Right ventricle myocardium superior (tissue), 1 donor: ENCODE measurements at regions not wholly inside any gene's neighbourhood (a gene's known extent, or its start where the extent isn't known, plus 50 kb on each side); places are given as distances from the start of the nearest gene placed in this dataset.

ENCODE experiments used
- ATAC-seq: fragments of 200-7000 bp; cut with Tn5 transposase; one replicate; pipeline ENCODE4 v1.9.1; 2020; ENCODE audit warnings: mild to moderate bottlenecking; ENCODE audit not compliant: poor library complexity
- DNase-seq: peaks from one replicate; pipeline ENCODE4 v3.0.0-alpha.2; 2020
- intact Hi-C: fragments of 100-400 bp; cut with DNase I; formaldehyde crosslinking; loops from one replicate; pipeline ENCODE4 v1.11.2; 2022
- donor health status: DM: no; HTN: yes; CAD: no; lungs with severe emphysema.

DNA sequence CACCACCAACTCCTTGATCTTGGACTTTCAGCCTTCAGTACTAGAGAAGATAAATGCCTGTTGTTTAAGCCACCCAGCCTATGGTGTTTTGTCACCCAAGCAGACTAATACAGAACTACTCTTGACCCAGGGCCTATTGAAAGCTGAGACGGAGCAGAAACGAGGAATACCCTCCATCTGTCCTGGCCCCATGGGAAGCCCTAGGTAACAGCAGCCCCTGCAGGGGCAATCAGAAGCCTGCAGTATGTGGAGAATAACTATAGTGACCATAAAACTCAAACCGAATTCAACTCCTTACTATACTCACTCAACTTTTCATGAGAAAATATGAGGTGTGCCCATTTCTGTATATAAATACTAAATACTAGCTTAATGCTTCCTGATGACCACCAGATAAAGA lies 307.4 kb downstream of the NUAK1 start:
- DNase-seq, result no peak
- intact Hi-C loops, result no loop called here
- no peak for ATAC-seq

GRCh38 chr12:105832021-105832420 lies 306.7 kb downstream of the NUAK1 start:
- DNase-seq (no peak), ATAC-seq (no peak)
- intact Hi-C loops, result no loop called here

GRCh38 chr12:105832806-105833205 lies 305.9 kb downstream of the NUAK1 start:
- DNase-seq (no peak), ATAC-seq (no peak)
- intact Hi-C loops, result no loop called here

DNA sequence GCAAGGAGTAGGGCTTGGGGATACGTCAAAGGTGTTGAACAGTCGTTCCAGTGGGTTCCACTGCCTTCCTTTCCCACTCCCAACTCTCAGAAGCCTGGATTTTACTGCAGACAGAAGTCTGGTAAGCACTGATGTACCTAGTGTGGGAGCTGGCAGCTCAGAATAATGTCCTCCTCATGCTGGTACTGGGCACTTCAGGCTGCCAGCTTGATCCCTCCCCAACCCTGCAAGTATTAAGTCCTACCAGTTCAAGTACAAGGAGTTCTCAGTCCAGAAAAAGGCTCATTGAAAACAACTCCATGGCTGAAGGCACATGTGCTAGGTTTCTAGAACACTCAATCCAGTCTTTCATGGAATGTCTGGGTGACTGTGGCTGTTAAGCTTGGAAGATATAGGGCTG lies 304.3 kb downstream of the NUAK1 start:
- ATAC-seq (no peak), DNase-seq (no peak)
- intact Hi-C loops, result no loop called here

GRCh38 chr12:105835580-105836241 lies 303.0 kb downstream of the NUAK1 start:
- intact Hi-C loops, result no loop called here
- no peak for ATAC-seq
- no peak for DNase-seq

GRCh38 chr12:105836242-105836622 lies 302.5 kb downstream of the NUAK1 start:
- ATAC-seq (peak; percentile 71), DNase-seq (no peak)
- intact Hi-C loops, result no loop called here

GRCh38 chr12:105839629-105840127 lies 299.1 kb downstream of the NUAK1 start:
- intact Hi-C loops, result no loop called here
- no peak for ATAC-seq
- no peak for DNase-seq

DNA sequence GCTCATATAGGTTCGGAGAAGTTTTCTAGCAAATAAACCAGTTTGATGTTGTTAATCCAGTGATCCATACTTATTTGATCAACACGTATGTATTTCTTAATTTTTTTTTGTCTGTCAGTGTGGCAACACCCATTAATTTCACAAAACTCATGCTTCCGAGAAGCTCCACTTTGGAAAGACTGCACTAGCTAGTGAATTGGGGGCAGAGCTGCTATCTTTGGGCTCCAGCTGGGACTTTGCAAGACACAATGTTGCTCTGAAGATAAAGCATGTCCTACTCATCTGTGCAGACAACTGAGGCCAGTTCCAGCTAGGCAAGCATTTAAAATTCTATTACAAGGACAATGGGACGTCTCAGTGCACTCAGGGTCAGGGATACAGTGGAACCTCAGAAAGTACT lies 298.4 kb downstream of the NUAK1 start:
- ATAC-seq (no peak), DNase-seq (no peak)
- intact Hi-C loops, result no loop called here

DNA sequence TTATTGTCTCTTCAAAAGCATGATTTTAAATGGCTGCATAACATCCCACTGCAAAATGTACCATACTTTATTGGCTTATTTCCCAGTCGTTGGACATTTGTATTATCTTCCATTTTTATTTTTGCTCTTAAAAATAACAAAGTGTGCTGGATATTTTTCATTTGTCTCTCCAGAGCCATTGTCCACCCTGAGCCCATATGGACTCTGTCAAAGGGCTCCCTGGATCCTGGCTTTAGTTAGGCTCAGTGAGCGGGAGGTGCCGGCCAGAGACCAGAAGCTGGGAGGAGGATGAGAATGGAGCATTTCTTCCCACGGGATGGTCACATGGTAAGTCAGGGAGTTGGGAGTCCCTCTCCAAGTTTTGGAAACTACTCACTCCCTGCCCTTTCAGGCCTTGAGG lies 296.9 kb downstream of the NUAK1 start:
- no peak for DNase-seq
- intact Hi-C loops, result no loop called here

DNA sequence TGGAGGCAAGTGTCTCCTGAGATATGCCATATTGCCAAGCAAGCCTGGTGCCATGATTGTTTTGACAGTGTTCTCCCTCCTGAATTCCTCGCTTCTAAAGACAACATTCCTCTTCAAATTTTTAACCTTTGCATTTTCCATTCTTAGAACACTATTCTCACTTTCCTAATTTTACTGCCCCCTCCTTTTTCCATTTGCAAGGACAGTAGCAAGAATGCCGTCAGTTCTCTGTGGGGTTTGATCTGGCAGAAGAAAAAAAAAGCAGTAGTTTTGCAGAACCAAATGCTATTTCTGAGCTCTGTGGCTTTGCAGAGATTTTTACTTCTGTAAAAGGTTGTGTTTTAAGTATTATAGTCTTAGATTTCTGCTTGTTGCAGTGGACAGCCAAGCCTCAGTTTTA lies 295.2 kb downstream of the NUAK1 start:
- DNase-seq (no peak), ATAC-seq (no peak)
- intact Hi-C loops, result no loop called here

More for the DNA sequence above, 296.9 kb downstream of the NUAK1 start:
- ATAC-seq, result peak; percentile 36

DNA sequence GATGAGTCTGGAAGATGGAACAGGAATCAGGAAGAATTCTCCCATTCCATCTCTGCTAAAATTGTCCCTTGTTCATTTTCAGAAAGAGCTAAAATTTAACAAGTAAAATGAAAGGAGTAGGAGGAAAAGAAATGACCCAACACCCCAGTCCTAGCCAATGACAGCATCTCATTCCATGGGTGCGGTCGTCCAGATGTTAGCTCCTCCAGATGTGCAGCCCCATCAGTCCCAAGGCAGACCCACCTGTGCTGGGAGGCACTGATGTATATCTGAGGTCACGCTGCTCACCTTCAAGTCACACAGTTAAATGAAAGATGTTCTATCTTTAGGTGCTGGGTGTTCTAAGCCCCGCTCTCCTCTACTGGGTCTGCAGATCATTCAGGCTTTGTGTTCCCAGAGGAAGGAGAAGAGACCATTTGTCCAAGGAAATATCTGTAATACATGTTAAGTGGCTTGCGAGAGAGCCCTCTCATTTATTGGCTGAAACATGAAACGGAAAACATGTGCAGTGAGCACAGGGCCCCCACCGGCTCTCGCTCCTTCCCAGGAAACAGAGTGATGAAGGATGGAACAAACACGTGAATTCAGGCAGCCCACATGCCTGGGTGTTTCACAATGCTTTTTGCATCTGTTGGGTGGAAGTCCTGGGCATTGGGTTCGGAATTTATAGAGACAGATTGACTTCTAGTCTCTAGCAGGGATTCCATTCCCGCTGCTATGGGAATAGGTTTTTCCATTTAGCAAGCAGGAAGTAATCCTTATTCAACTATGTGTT lies 294.6 kb downstream of the NUAK1 start:
- intact Hi-C loops, result no loop called here
- DNase-seq, result no peak
- no peak for ATAC-seq

GRCh38 chr12:105846331-105846730 lies 292.4 kb downstream of the NUAK1 start:
- DNase-seq, result no peak
- ATAC-seq, result no peak
- intact Hi-C loops, result no loop called here

DNA sequence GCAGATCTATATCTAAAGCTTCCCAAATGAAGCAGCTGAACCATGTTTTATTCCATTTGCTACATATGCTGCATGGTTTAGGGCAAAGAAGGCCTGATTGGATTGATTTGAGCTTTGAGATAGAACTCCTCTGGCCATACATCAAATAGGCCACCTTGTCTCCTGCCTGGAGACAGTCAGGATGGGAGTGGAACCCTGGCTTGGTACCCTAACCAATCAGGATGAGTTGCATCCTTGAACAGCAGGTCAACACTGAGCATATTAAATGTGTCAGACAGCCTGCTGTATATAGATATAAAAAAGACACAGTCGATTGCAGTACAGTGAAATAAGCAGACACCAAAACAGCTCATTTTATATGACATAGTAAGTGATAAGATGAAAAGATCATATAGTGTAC lies 291.7 kb downstream of the NUAK1 start:
- DNase-seq (no peak), ATAC-seq (no peak)
- intact Hi-C loops, result no loop called here

DNA sequence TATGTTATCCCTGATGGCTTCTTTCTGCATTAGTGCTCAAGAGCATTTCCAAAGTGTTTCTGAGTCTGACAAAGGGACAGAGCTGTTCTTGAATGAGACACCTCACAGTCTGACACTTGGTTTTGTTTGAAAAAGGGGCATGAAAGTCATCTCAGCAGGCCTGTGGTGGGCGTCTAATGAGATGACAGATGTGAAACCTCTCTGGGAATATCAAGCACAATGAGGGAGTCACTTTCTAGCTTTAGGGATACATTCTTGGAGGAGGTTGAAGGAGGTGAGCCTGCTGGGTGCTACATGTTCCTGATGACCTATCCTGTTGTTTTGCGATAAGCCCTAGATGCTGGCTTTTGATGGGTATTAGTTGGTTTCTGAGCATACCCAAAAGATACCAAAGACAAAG lies 290.5 kb downstream of the NUAK1 start:
- ATAC-seq (no peak), DNase-seq (no peak)
- intact Hi-C loops, result no loop called here

- ATAC-seq (no peak), DNase-seq (no peak)
- intact Hi-C loops, result no loop called here
Observed at GRCh38 chr12:105850103-105850968, 288.4 kb downstream of the NUAK1 start.

DNA sequence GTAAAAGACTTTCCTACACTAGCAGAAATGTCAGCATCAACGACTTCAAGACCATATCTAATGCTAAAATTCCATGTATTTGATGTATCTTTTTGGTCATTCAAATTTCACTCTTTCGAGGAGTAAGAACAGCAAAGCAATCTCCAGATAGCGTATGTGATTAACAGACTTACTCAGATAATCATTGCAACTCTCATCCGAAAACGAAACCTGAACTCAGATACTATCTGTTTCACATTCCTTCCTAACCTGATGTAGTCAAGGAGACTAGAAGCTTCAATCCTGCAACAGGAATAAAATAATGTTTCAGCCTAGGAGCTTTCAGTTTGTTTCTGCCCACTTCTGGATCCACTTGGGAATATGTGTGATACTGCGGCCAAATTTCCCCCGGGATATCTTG lies 286.3 kb downstream of the NUAK1 start:
- DNase-seq, result no peak
- intact Hi-C loops, result no loop called here
- no peak for ATAC-seq

DNA sequence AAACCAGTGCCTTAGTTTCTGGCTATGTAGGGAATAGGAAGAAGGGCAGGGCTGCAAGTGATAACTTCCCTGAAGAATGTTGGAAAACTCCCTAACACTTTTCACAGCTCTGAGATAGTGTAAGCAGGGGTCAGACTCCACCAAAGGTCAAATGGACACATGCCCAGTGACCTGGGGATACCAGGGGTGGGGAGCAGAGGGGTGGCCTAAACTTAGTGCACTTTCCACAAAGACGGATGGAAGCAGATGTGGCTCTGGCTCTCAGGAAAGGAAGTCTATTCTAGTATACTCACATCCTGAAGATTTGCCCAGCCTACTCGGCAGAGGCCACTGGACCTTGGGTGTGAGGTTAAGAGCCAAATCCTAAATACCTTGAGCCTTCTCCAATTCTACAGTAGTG lies 285.8 kb downstream of the NUAK1 start:
- intact Hi-C loops, result no loop called here
- peak; percentile 42 for DNase-seq
- peak; percentile 77 for ATAC-seq

DNA sequence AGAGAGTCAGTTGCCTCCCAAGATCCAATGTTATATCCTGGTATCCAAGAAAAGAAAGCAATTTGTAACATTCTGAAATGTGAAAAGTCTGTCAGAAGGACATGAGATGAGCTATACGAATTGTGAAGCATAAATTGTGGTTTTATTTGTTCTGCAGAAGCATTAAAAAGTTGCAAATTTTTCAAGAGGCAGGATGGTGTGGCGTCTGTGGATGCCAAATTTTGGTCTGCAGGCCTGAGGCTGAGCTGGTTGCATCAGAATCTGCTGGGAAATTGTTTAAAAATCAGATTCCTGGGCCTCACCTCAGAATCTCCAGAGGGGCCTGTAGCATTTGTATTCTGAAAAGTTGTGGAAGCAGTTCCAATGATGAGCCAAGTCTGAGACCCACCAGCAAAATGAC lies 284.7 kb downstream of the NUAK1 start:
- DNase-seq (no peak), ATAC-seq (no peak)
- intact Hi-C loops, result no loop called here

DNA sequence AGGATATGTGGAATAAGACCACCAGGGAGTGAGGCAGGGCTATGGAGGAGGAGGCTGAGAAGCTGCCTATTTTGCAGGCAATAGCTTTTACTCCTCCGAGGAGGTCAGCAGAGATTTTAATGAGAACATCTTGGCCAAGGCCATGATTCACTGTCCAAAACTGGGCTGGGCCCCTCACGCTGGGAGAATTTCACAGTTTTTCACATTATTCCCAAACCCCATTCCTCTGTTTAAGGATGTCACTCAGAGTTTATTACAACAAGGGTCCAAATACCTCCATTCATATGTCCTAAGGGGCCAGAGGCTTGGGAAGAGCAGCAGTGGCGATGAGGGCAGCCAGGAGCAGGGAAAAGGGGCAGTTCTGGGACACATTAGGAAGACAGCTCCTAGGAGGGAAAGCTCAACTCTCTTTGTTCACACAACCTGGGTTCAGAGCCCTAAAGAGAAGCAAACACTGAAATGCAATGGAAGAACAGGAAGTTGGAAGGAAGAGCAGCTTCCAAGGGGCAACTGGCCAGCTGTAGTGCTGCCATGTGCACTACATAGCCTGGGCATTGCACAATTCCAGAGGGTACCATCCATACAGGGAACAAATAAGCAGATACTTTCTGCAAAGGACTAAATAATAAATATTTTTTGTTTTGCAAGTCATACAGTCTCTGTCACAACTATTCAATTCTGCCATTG lies 283.2 kb downstream of the NUAK1 start:
- DNase-seq (peak; percentile 48), ATAC-seq (peak; percentile 47)
- intact Hi-C loops, result no loop called here
